ENCODE measurements at regions not wholly inside any gene's neighbourhood (a gene's known extent, or its start where the extent isn't known, plus 50 kb on each side); places are given as distances from the start of the nearest gene placed in this dataset.

DNA sequence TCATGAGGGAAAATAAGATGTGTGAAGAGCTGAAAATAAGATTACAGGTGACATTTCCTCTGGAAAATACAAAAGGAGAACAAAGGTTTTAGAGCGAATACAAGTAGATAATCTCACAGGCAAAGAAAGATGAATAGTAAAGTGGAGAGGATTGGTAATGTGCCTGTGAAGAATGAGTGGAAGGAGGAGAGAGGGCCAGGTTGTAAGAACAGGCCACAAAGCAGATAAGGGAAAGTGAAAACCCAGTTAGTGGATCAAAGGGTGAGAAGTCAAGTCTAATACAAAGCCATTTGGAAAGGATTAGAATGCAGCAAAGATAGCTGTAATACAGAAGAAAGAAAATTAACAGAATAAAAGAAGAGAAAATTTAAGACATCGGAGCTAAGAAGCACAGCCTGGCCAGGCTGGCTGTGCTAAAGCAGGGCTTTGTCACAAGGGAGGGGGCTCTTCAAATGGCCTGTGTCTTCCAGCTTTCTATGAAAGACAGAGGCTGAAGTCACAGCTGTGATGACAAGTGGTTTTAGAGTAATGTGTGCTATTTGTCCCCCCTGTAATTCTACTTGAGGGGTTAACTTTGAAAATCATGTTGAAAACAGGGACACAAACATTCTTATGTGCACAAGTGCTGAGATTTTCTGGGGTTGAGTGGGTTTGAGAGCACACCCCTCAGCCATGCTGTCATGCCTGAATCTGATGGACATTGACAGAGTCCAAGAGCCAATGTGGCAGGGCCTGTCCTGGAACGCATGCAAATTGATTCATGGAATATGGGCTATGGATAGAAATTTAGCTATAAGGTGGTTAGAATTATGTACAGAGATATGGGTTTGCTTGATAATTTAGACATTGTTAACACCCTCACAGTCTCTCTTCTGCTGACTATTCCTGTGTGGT, 344.5 kb upstream of the NAV3 start:
- Histone ChIP-seq H3K4me3 (ENCODE audit: low read depth, low read length) (no peak overlapping the region), H3K27me3 (ENCODE audit: control insufficient read depth, insufficient read depth, low read length) (no peaks in the 10 kb centered on the region), H3K36me3 (ENCODE audit: control insufficient read depth, insufficient read depth, low read length) (no peaks in the 10 kb centered on the region)
- no peak for DNase-seq (ENCODE audit: low read depth)
- ChIA-PET POLR2A (no interaction called here), CTCF (interaction anchor here (1.2 kb wide), 1 partner anchor 199 kb away, joined by 3 read pairs; no protein-coding TSS in a partner anchor)
- TF ChIP-seq, protein P1, sequence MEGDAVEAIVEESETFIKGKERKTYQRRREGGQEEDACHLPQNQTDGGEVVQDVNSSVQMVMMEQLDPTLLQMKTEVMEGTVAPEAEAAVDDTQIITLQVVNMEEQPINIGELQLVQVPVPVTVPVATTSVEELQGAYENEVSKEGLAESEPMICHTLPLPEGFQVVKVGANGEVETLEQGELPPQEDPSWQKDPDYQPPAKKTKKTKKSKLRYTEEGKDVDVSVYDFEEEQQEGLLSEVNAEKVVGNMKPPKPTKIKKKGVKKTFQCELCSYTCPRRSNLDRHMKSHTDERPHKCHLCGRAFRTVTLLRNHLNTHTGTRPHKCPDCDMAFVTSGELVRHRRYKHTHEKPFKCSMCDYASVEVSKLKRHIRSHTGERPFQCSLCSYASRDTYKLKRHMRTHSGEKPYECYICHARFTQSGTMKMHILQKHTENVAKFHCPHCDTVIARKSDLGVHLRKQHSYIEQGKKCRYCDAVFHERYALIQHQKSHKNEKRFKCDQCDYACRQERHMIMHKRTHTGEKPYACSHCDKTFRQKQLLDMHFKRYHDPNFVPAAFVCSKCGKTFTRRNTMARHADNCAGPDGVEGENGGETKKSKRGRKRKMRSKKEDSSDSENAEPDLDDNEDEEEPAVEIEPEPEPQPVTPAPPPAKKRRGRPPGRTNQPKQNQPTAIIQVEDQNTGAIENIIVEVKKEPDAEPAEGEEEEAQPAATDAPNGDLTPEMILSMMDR (IDR thresholded peaks at IDR 0.05; ENCODE audit: insufficient read depth, low read depth, low read length): no peak

DNA sequence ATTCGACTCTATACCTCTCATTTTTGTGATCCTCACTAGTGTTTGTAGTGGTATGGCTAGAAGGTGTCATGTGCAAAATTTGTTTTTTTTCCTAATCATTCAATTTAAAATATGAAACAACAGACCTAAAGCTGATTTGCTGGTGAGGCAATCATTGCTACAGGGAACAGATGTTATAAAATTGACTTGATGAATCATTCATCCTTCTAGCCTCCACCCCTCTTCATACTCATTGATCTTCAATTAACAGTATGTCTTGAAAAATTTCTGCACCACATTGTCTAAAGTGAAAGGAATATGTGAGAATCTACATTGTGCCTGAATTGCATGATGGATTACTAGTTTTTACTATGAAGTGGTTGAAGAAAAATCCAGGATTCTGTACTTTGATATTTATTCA, 349.0 kb upstream of the NAV3 start:
- Histone ChIP-seq H3K4me3 (ENCODE audit: low read depth, low read length) (no peak overlapping the region), H3K36me3 (ENCODE audit: control insufficient read depth, insufficient read depth, low read length) (no peaks in the 10 kb centered on the region), H3K27me3 (ENCODE audit: control insufficient read depth, insufficient read depth, low read length) (no peaks in the 10 kb centered on the region)
- POLR2A ChIA-PET: no interaction called here
- TF ChIP-seq, protein P1 (IDR thresholded peaks at IDR 0.05; ENCODE audit: insufficient read depth, low read depth, low read length): no peak
- CTCF ChIA-PET: no interaction called here
- DNase-seq (ENCODE audit: low read depth): no peak

DNA sequence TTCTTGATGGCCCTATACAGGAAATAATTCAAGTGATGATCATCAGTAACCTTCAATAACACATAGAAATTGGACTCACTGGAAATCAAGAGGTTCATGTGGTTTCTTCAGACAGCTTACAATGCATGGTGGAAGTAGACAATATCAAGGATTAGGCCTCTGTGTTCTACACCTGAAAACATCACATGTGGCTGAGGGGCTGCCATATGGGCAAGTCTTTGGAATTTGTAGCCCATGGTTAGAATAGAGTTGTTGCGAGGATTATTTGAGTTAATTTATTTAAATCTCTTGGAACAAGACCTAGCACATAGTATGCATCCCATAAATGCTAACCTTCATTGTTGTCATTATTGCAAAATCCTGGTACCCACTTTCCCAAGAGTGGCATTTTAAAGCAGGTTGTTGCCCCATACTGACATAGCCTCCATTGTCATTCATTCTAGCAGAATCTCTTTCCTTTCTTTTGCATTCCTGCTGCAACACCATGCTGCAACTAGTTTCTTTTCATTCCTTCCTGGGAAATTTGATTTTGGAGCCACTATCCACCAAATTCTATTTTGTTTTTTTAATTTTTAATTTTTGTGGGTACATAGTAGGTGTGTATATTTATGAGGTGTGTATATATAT, 352.7 kb upstream of the NAV3 start:
- CTCF ChIA-PET: no interaction called here
- DNase-seq (ENCODE audit: low read depth): no peak
- POLR2A ChIA-PET: no interaction called here
- TF ChIP-seq, protein P1 (IDR thresholded peaks at IDR 0.05; ENCODE audit: insufficient read depth, low read depth, low read length): no peak
- H3K27me3 ChIP-seq (ENCODE audit: control insufficient read depth, insufficient read depth, low read length): no peaks in the 10 kb centered on the region
- H3K36me3 ChIP-seq (ENCODE audit: control insufficient read depth, insufficient read depth, low read length): no peaks in the 10 kb centered on the region
- H3K4me3 ChIP-seq (ENCODE audit: low read depth, low read length): no peak overlapping the region

GRCh38 chr12:77471801-77472200, 358.9 kb upstream of the NAV3 start:
- CTCF ChIA-PET: no interaction called here
- POLR2A ChIA-PET: no interaction called here
- no peak for DNase-seq (ENCODE audit: low read depth)
- TF ChIP-seq, protein P1 (IDR thresholded peaks at IDR 0.05; ENCODE audit: insufficient read depth, low read depth, low read length): no peak
- Histone ChIP-seq H3K4me3 (ENCODE audit: low read depth, low read length) (no peak overlapping the region), H3K36me3 (ENCODE audit: control insufficient read depth, insufficient read depth, low read length) (no peaks in the 10 kb centered on the region), H3K27me3 (ENCODE audit: control insufficient read depth, insufficient read depth, low read length) (no peaks in the 10 kb centered on the region)

GRCh38 chr12:77469578-77470333, 360.9 kb upstream of the NAV3 start:
- CTCF ChIA-PET: interaction anchor here (0.6 to 1.2 kb wide), 2 partner anchors 9 to 10 kb away, joined by 3 read pairs; no protein-coding TSS in a partner anchor
- TF ChIP-seq, protein P1 (IDR thresholded peaks at IDR 0.05; ENCODE audit: insufficient read depth, low read depth, low read length): no peak

More at GRCh38 chr12:77469578-77470333, 360.9 kb upstream of the NAV3 start:
- no peaks in the 10 kb centered on the region for H3K36me3 ChIP-seq (ENCODE audit: control insufficient read depth, insufficient read depth, low read length)
- POLR2A ChIA-PET: no interaction called here
- H3K27me3 ChIP-seq (ENCODE audit: control insufficient read depth, insufficient read depth, low read length): no peaks in the 10 kb centered on the region
- no peak overlapping the region for H3K4me3 ChIP-seq (ENCODE audit: low read depth, low read length)
- DNase-seq (ENCODE audit: low read depth): no peak
